B cell (primary cell): ENCODE measurements at regions not wholly inside any gene's neighbourhood (a gene's known extent, or its start where the extent isn't known, plus 50 kb on each side); places are given as distances from the start of the nearest gene placed in this dataset.

Experiments
- ATAC-seq: fragments of 200-7000 bp; cut with Tn5 transposase; one replicate; pipeline ENCODE4 v1.10.0; 2021; ENCODE audit warnings: low read depth, mild to moderate bottlenecking, moderate number of reproducible peaks, moderate library complexity
- CTCF ChIA-PET: fragments of 350-600 bp; sonication (Branson Sonifier 250); formaldehyde crosslinking; loops from one replicate; lab custom pipeline; 2021; ENCODE audit warnings: antibody characterized with exemption, inconsistent platforms; lab: Charles Lee
- POLR2A ChIA-PET: fragments of 350-600 bp; sonication (Branson Sonifier 250); formaldehyde crosslinking; loops from one replicate; lab custom pipeline; 2021; ENCODE audit warnings: antibody characterized with exemption; lab: Charles Lee
- DNase-seq: peaks from one replicate; pipeline ENCODE4 v3.0.0; 2013
- H2AFZ ChIP-seq: 2 replicates; pipeline ENCODE4 v1.6.1; 2012; ENCODE audit warnings: mild to moderate bottlenecking, low read depth, low read length; ENCODE audit not compliant: insufficient read depth, poor library complexity, severe bottlenecking
- H3K27ac ChIP-seq, 2 donors: 1 replicate in 1 of 2; 2 replicates in 1 of 2; pipeline ENCODE4 v1.5.1; 2012 to 2013; ENCODE audit warnings: low read length in 2 of 2, mild to moderate bottlenecking in 2 of 2, moderate library complexity in 1 of 2
- H3K27me3 ChIP-seq, 4 experiments: fragments of 200-600 bp in 1 of 4; sonication (generic) in 1 of 4; replicated peaks in 1 of 4; 1 replicate in 2 of 4; 2 replicates in 2 of 4; pipeline versions ENCODE4 v1.6.1 to v1.7.0; 2013 to 2016; ENCODE audit warnings: low read length in 3 of 4, mild to moderate bottlenecking in 2 of 4, mixed read lengths in 1 of 4, moderate library complexity in 1 of 4; ENCODE audit not compliant: insufficient read depth in 4 of 4, control insufficient read depth in 3 of 4; ENCODE audit errors: control extremely low read depth in 1 of 4
- H3K36me3 ChIP-seq, 2 experiments: replicated peaks in 1 of 2; 1 replicate in 1 of 2; 2 replicates in 1 of 2; pipeline versions ENCODE4 v1.6.1 to v1.7.1; 2013; ENCODE audit warnings: low read length in 1 of 2; ENCODE audit not compliant: insufficient read depth in 2 of 2, control insufficient read depth in 1 of 2; ENCODE audit errors: control extremely low read depth in 1 of 2, extremely low read depth in 1 of 2
- H3K4me1 ChIP-seq, 2 donors: fragments of 200-600 bp in 1 of 2; sonication (generic) in 1 of 2; 1 replicate in 1 of 2; 2 replicates in 1 of 2; pipeline versions ENCODE4 v1.5.1 to v1.6.1; 2013 to 2017; ENCODE audit warnings: low read length in 2 of 2; ENCODE audit not compliant: control insufficient read depth in 2 of 2, insufficient read depth in 2 of 2
- H3K4me2 ChIP-seq: replicated peaks from 2 replicates; pipeline ENCODE3; 2012; ENCODE audit warnings: mild to moderate bottlenecking, low read depth, low read length; ENCODE audit not compliant: poor library complexity, severe bottlenecking
- H3K4me3 ChIP-seq, 5 experiments: fragments of 200-600 bp in 1 of 5; sonication (generic) in 1 of 5; 1 replicate in 3 of 5; 2 replicates in 2 of 5; pipeline versions ENCODE4 v1.5.1 to v1.7.0; 2011 to 2016; ENCODE audit warnings: low read length in 4 of 5, mild to moderate bottlenecking in 4 of 5, low read depth in 2 of 5, control low read depth in 1 of 5, moderate library complexity in 1 of 5; ENCODE audit not compliant: insufficient read depth in 1 of 5; ENCODE audit errors: control extremely low read depth in 1 of 5, extremely low read depth in 1 of 5
- H3K79me2 ChIP-seq: fragments of 200-600 bp; sonication (generic); one replicate; pipeline ENCODE4 v1.6.0; 2016; ENCODE audit warnings: low read length; ENCODE audit not compliant: control insufficient read depth, insufficient read depth
- H3K9ac ChIP-seq: fragments of 200-600 bp; sonication (generic); 2 replicates; pipeline ENCODE4 v1.6.1; 2017; ENCODE audit warnings: mild to moderate bottlenecking, low read length, moderate library complexity
- H3K9me3 ChIP-seq, 3 donors: one replicate each; pipeline versions ENCODE4 v1.6.1 to v1.7.1; 2013; ENCODE audit warnings: low read length in 2 of 3; ENCODE audit not compliant: control insufficient read depth in 2 of 3, insufficient read depth in 1 of 3; ENCODE audit errors: control extremely low read depth in 1 of 3
- H4K20me1 ChIP-seq: 2 replicates; pipeline ENCODE4 v1.6.0; 2012; ENCODE audit warnings: mild to moderate bottlenecking, low read length; ENCODE audit not compliant: insufficient read depth, control insufficient read depth, poor library complexity, severe bottlenecking
- H3K27ac Mint-ChIP-seq: one replicate; pipeline ENCODE4 v1.8.0; 2021; ENCODE audit warnings: mixed read lengths
- H3K27me3 Mint-ChIP-seq: one replicate; pipeline ENCODE4 v1.8.0; 2021; ENCODE audit warnings: mixed read lengths
- H3K4me1 Mint-ChIP-seq: one replicate; pipeline ENCODE4 v1.8.0; 2021; ENCODE audit warnings: mixed read lengths
- H3K4me3 Mint-ChIP-seq: one replicate; pipeline ENCODE4 v1.8.0; 2021; ENCODE audit warnings: mixed read lengths
- H3K9me3 Mint-ChIP-seq: one replicate; pipeline ENCODE4 v1.8.0; 2022; ENCODE audit warnings: mixed read lengths; ENCODE audit not compliant: insufficient read depth
- EZH2 ChIP-seq: IDR thresholded peaks from 2 replicates; pipeline ENCODE4 v1.6.1; 2012; ENCODE audit warnings: borderline replicate concordance, low read depth, mild to moderate bottlenecking, moderate library complexity, low read length; ENCODE audit not compliant: insufficient read depth, poor library complexity, severe bottlenecking
- WGBS: methylation state at CpG from one replicate; pipeline ENCODE4 v1.1.5; 2013; ENCODE audit warnings: missing lambda C conversion rate; ENCODE audit not compliant: insufficient coverage; 5-methylcytosine and 5-hydroxymethylcytosine counted together
- intact Hi-C: fragments of 100-400 bp; cut with micrococcal nuclease; formaldehyde crosslinking; loops from one replicate; pipeline ENCODE4 v1.10.0; 2022
- TF ChIP-seq, protein P1 (sequence below): fragments of 200-600 bp; IDR thresholded peaks from one replicate; pipeline ENCODE4 v1.8.0; 2022; ENCODE audit warnings: antibody characterized with exemption, mild to moderate bottlenecking

- Histone ChIP-seq H3K4me2 (no peak overlapping the region), H3K9ac (no peak overlapping the region), H3K9me3 (no peaks in the 10 kb centered on the region), H2AFZ (no peak overlapping the region), H3K4me3 (no peak overlapping the region), H4K20me1 (no peaks in the 10 kb centered on the region), H3K4me1 (no peaks in the 10 kb centered on the region), H3K27me3 (no peaks in the 10 kb centered on the region), H3K36me3 (no peaks in the 10 kb centered on the region), H3K27ac (no peak overlapping the region), H3K79me2 (no peaks in the 10 kb centered on the region)
- Mint-ChIP-seq H3K27ac (no peak overlapping the region), H3K27me3 (no peaks in the 10 kb centered on the region), H3K4me3 (no peak overlapping the region), H3K4me1 (peaks cover 5% of the 10 kb centered on the region), H3K9me3 (no peaks in the 10 kb centered on the region)
- CTCF ChIA-PET, result no interaction called here
- ATAC-seq (no peak), DNase-seq (no peak)
- TF ChIP-seq EZH2, result no peak
- TF ChIP-seq, protein P1, sequence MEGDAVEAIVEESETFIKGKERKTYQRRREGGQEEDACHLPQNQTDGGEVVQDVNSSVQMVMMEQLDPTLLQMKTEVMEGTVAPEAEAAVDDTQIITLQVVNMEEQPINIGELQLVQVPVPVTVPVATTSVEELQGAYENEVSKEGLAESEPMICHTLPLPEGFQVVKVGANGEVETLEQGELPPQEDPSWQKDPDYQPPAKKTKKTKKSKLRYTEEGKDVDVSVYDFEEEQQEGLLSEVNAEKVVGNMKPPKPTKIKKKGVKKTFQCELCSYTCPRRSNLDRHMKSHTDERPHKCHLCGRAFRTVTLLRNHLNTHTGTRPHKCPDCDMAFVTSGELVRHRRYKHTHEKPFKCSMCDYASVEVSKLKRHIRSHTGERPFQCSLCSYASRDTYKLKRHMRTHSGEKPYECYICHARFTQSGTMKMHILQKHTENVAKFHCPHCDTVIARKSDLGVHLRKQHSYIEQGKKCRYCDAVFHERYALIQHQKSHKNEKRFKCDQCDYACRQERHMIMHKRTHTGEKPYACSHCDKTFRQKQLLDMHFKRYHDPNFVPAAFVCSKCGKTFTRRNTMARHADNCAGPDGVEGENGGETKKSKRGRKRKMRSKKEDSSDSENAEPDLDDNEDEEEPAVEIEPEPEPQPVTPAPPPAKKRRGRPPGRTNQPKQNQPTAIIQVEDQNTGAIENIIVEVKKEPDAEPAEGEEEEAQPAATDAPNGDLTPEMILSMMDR, result no peak
- POLR2A ChIA-PET, result no interaction called here
- WGBS, result 90% methylated on average over 2 of the region's 4 CpGs
- intact Hi-C loops, result no loop called here
Measured at GRCh38 chr3:40768046-40768445, 243.3 kb downstream of the ZNF621 start.

DNA sequence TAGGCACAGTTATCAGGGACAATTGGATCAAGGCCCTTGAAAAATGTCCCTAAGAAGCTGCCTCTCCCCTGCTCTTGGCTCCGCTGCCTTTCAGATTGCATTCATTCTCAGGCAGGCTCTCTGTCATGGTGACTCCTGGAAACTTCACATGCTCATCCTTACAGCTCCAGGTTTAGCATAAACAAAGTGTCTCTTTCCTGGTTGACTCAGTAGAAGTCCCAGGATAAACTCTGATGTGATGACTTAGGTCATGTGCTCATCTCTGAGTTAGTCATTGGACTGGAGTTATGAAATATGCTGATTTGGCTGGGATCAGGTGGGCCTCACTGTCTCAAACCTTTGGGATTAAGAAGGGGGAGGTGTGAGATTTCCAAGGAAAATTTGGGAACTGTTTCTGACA lies 243.8 kb downstream of the ZNF621 start:
- H2AFZ ChIP-seq, result no peak overlapping the region
- H3K79me2 ChIP-seq, result no peaks in the 10 kb centered on the region
- H3K36me3 ChIP-seq, result no peaks in the 10 kb centered on the region
- no peaks in the 10 kb centered on the region for H3K9me3 Mint-ChIP-seq
- TF ChIP-seq EZH2, result no peak
- TF ChIP-seq, protein P1, result no peak
- intact Hi-C loops, result no loop called here
- ChIA-PET CTCF (no interaction called here), POLR2A (interaction anchor here (0.6 kb wide), 1 partner anchor 18 kb away, joined by 7 read pairs; no protein-coding TSS in a partner anchor)
- no peaks in the 10 kb centered on the region for H3K27me3 Mint-ChIP-seq
- no peaks in the 10 kb centered on the region for H4K20me1 ChIP-seq
- no peak for ATAC-seq
- H3K4me3 ChIP-seq, result no peak overlapping the region
- no peaks in the 10 kb centered on the region for H3K4me1 ChIP-seq
- no peak overlapping the region for H3K27ac ChIP-seq
- 100% methylated on average over 1 of the region's 1 CpG for WGBS
- H3K4me2 ChIP-seq, result no peak overlapping the region
- peaks cover 5% of the 10 kb centered on the region for H3K4me1 Mint-ChIP-seq
- no peaks in the 10 kb centered on the region for H3K9me3 ChIP-seq
- H3K27ac Mint-ChIP-seq, result no peak overlapping the region
- H3K27me3 ChIP-seq, result no peaks in the 10 kb centered on the region
- H3K4me3 Mint-ChIP-seq, result no peak overlapping the region
- no peak overlapping the region for H3K9ac ChIP-seq
- no peak for DNase-seq
